Effector memory CD8-positive, alpha-beta T cell (primary cell): ENCODE measurements at regions not wholly inside any gene's neighbourhood (a gene's known extent, or its start where the extent isn't known, plus 50 kb on each side); places are given as distances from the start of the nearest gene placed in this dataset.
"Not testable (repeated sequence)": the region's sequence is repeated elsewhere in the genome, so short reads cannot be mapped to it uniquely, and the experiment has no call there.

Experiments used
- ATAC-seq: fragments of 150-1000 bp; cut with Tn5 transposase; replicated peaks from 2 replicates; pipeline ENCODE4 v1.10.0; 2021; ENCODE audit warnings: mild to moderate bottlenecking, moderate library complexity
- DNase-seq, 3 experiments: peaks; one replicate each; pipeline ENCODE4 v3.0.0; 2021
- H3K27ac Mint-ChIP-seq, 2 donors: one replicate each; pipeline ENCODE4 v1.8.0; 2022; ENCODE audit warnings: mild to moderate bottlenecking in 2 of 2, mixed read lengths in 2 of 2, moderate library complexity in 2 of 2
- H3K27me3 Mint-ChIP-seq, 2 donors: one replicate each; pipeline ENCODE4 v1.8.0; 2022; ENCODE audit warnings: mixed read lengths in 2 of 2
- H3K36me3 Mint-ChIP-seq: one replicate; pipeline ENCODE4 v1.8.0; 2022; ENCODE audit warnings: mild to moderate bottlenecking, moderate library complexity, mixed read lengths; ENCODE audit not compliant: insufficient read depth
- H3K4me1 Mint-ChIP-seq, 2 donors: one replicate each; pipeline ENCODE4 v1.8.0; 2022; ENCODE audit warnings: low read depth in 2 of 2, mixed read lengths in 2 of 2
- H3K4me3 Mint-ChIP-seq, 2 donors: one replicate each; pipeline ENCODE4 v1.8.0; 2022; ENCODE audit warnings: mild to moderate bottlenecking in 2 of 2, mixed read lengths in 2 of 2, moderate library complexity in 2 of 2
- H3K9me3 Mint-ChIP-seq, 2 donors: one replicate each; pipeline ENCODE4 v1.8.0; 2022; ENCODE audit warnings: mixed read lengths in 2 of 2

- Mint-ChIP-seq H3K4me3 (no peak overlapping the region), H3K36me3 (no peaks in the 10 kb centered on the region), H3K9me3 (peaks cover 6 to 8% of the 10 kb centered on the region in 2 donors), H3K27me3 (no peaks in the 10 kb centered on the region), H3K4me1 (no peaks in the 10 kb centered on the region), H3K27ac (no peak overlapping the region)
- no peak for ATAC-seq
- no peak for DNase-seq
These were observed 453.9 kb upstream of the CCDC179 start for GRCh38 chr11:23314162-23314561.

- Mint-ChIP-seq H3K4me1 (no peaks in the 10 kb centered on the region), H3K27ac (no peak overlapping the region), H3K36me3 (no peaks in the 10 kb centered on the region), H3K27me3 (no peaks in the 10 kb centered on the region), H3K4me3 (no peak overlapping the region), H3K9me3 (peaks cover 4% of the 10 kb centered on the region in 2 donors)
- DNase-seq: no peak
- ATAC-seq: no peak
These were observed 455.0 kb upstream of the CCDC179 start for GRCh38 chr11:23315286-23315685.

- DNase-seq (no peak), ATAC-seq (no peak)
- Mint-ChIP-seq H3K9me3 (peaks cover 11 to 16% of the 10 kb centered on the region in 2 donors), H3K36me3 (no peaks in the 10 kb centered on the region), H3K4me3 (no peak overlapping the region), H3K4me1 (no peaks in the 10 kb centered on the region), H3K27me3 (no peaks in the 10 kb centered on the region), H3K27ac (no peak overlapping the region)
These were observed 457.5 kb upstream of the CCDC179 start for GRCh38 chr11:23317816-23318215.

- peaks cover 16 to 25% of the 10 kb centered on the region in 2 donors for H3K9me3 Mint-ChIP-seq
- H3K27ac Mint-ChIP-seq: no peak overlapping the region
- no peaks in the 10 kb centered on the region for H3K4me1 Mint-ChIP-seq
- no peak for DNase-seq
- no peaks in the 10 kb centered on the region for H3K36me3 Mint-ChIP-seq
- no peak for ATAC-seq
- H3K4me3 Mint-ChIP-seq: no peak overlapping the region
- H3K27me3 Mint-ChIP-seq: no peaks in the 10 kb centered on the region
These were observed 458.4 kb upstream of the CCDC179 start for GRCh38 chr11:23318670-23319069.

GRCh38 chr11:23320131-23320530, 459.9 kb upstream of the CCDC179 start:
- Mint-ChIP-seq H3K27me3 (no peaks in the 10 kb centered on the region), H3K9me3 (peaks cover 16 to 30% of the 10 kb centered on the region in 2 donors), H3K27ac (no peak overlapping the region), H3K4me3 (no peak overlapping the region), H3K36me3 (no peaks in the 10 kb centered on the region), H3K4me1 (no peaks in the 10 kb centered on the region)
- DNase-seq: no peak
- no peak for ATAC-seq

- H3K9me3 Mint-ChIP-seq: peaks cover 5 to 21% of the 10 kb centered on the region in 2 donors
- H3K36me3 Mint-ChIP-seq, H3K27ac Mint-ChIP-seq, H3K4me3 Mint-ChIP-seq, DNase-seq, H3K4me1 Mint-ChIP-seq, H3K27me3 Mint-ChIP-seq, ATAC-seq: not testable (repeated sequence)
These were observed 475.3 kb upstream of the CCDC179 start for GRCh38 chr11:23335586-23335985.

- no peaks in the 10 kb centered on the region for H3K27me3 Mint-ChIP-seq
- ATAC-seq: no peak
- no peak for DNase-seq
- H3K4me3 Mint-ChIP-seq: no peak overlapping the region
- no peaks in the 10 kb centered on the region for H3K36me3 Mint-ChIP-seq
- peaks cover 0 to 1% of the 10 kb centered on the region in 2 donors for H3K4me1 Mint-ChIP-seq
- H3K9me3 Mint-ChIP-seq: peaks cover 5 to 11% of the 10 kb centered on the region in 2 donors
- no peak overlapping the region for H3K27ac Mint-ChIP-seq
These were observed 476.7 kb upstream of the CCDC179 start for GRCh38 chr11:23336961-23337360.

- Mint-ChIP-seq H3K4me3 (no peak overlapping the region), H3K9me3 (peaks cover 0 to 6% of the 10 kb centered on the region in 2 donors), H3K4me1 (no peaks in the 10 kb centered on the region), H3K36me3 (no peaks in the 10 kb centered on the region), H3K27me3 (no peaks in the 10 kb centered on the region), H3K27ac (no peak overlapping the region)
- ATAC-seq (no peak), DNase-seq (no peak)
These were observed 493.3 kb upstream of the CCDC179 start for GRCh38 chr11:23353611-23354010.

GRCh38 chr11:23359297-23359696, 499.0 kb upstream of the CCDC179 start:
- no peaks in the 10 kb centered on the region for H3K27me3 Mint-ChIP-seq
- ATAC-seq (no peak), DNase-seq (no peak)
- peaks cover 12% of the 10 kb centered on the region in 2 donors for H3K9me3 Mint-ChIP-seq
- no peak overlapping the region for H3K27ac Mint-ChIP-seq
- H3K36me3 Mint-ChIP-seq: no peaks in the 10 kb centered on the region
- no peak overlapping the region for H3K4me3 Mint-ChIP-seq
- no peaks in the 10 kb centered on the region for H3K4me1 Mint-ChIP-seq

GRCh38 chr11:23364076-23364475, 503.8 kb upstream of the CCDC179 start:
- H3K4me1 Mint-ChIP-seq: no peaks in the 10 kb centered on the region

GRCh38 chr11:23370580-23371275, 510.5 kb upstream of the CCDC179 start:
- Mint-ChIP-seq H3K27ac (no peak overlapping the region), H3K27me3 (no peaks in the 10 kb centered on the region)

More at GRCh38 chr11:23364076-23364475, 503.8 kb upstream of the CCDC179 start:
- Mint-ChIP-seq H3K36me3 (peaks cover 3% of the 10 kb centered on the region), H3K27me3 (no peaks in the 10 kb centered on the region), H3K9me3 (peaks cover 7 to 12% of the 10 kb centered on the region in 2 donors), H3K4me3 (no peak overlapping the region), H3K27ac (no peak overlapping the region)
- ATAC-seq (no peak), DNase-seq (no peak)

GRCh38 chr11:23377909-23378308, 517.6 kb upstream of the CCDC179 start:
- Mint-ChIP-seq H3K36me3 (no peaks in the 10 kb centered on the region), H3K27ac (no peak overlapping the region), H3K9me3 (peaks cover 0 to 3% of the 10 kb centered on the region in 2 donors), H3K27me3 (no peaks in the 10 kb centered on the region), H3K4me3 (no peak overlapping the region), H3K4me1 (no peaks in the 10 kb centered on the region)
- ATAC-seq: no peak
- no peak for DNase-seq

More at GRCh38 chr11:23370580-23371275, 510.5 kb upstream of the CCDC179 start:
- Mint-ChIP-seq H3K36me3 (peaks cover 3% of the 10 kb centered on the region), H3K4me3 (no peak overlapping the region), H3K9me3 (peaks cover 2 to 11% of the 10 kb centered on the region in 2 donors), H3K4me1 (no peaks in the 10 kb centered on the region)
- DNase-seq: no peak
- ATAC-seq: no peak

- Mint-ChIP-seq H3K36me3 (no peaks in the 10 kb centered on the region), H3K4me3 (no peak overlapping the region), H3K4me1 (no peaks in the 10 kb centered on the region), H3K9me3 (peaks cover 0 to 4% of the 10 kb centered on the region in 2 donors), H3K27ac (no peak overlapping the region), H3K27me3 (no peaks in the 10 kb centered on the region)
- no peak for ATAC-seq
- no peak for DNase-seq
These were observed 530.8 kb upstream of the CCDC179 start for GRCh38 chr11:23391031-23391430.

GRCh38 chr11:23398052-23398451, 537.8 kb upstream of the CCDC179 start:
- ATAC-seq (no peak), DNase-seq (no peak)
- no peaks in the 10 kb centered on the region for H3K36me3 Mint-ChIP-seq
- H3K4me1 Mint-ChIP-seq: no peaks in the 10 kb centered on the region
- H3K27ac Mint-ChIP-seq: no peak overlapping the region
- no peak overlapping the region for H3K4me3 Mint-ChIP-seq
- H3K27me3 Mint-ChIP-seq: no peaks in the 10 kb centered on the region
- peaks cover 6 to 8% of the 10 kb centered on the region in 2 donors for H3K9me3 Mint-ChIP-seq
